ENCODE measurements at regions not wholly inside any gene's neighbourhood (a gene's known extent, or its start where the extent isn't known, plus 50 kb on each side); places are given as distances from the start of the nearest gene placed in this dataset.

DNA sequence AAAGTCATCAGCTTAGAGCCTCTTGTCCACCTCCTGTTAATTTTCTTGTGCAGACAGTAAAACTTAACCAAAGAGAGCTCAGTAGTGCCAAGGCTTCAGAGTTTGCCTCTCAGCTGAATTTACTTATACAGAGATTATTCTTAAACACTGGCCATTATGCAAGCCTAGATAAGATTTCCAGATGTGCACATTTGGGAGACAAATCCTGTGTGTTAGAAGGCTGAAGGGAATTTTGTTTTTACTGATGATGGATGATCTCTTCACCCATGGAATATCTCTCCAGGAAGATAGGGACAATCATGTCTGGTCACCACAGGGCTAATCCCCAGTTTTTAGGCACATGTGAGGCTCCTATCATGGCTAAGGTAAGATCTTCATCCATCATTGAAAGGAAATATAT is 157.6 kb upstream of the FAT3 start:
- Mint-ChIP-seq H3K4me1 (no peaks in the 10 kb centered on the region), H3K27me3 (ENCODE audit: low read depth in 3 of 3) (no peaks in the 10 kb centered on the region), H3K9me3 (peaks cover 0 to 8% (median 3%) of the 10 kb centered on the region in 7 donors), H3K27ac (no peak overlapping the region), H3K36me3 (no peaks in the 10 kb centered on the region), H3K4me3 (no peak overlapping the region)
- H3K4me3 ChIP-seq (replicated peaks in 1 of 3; ENCODE audit: low read depth in 2 of 3, low read length in 3 of 3) = no peak overlapping the region
- H2AFZ ChIP-seq (ENCODE audit: insufficient read depth, low read depth, low read length, poor library complexity, severe bottlenecking) = no peak overlapping the region
- no peaks in the 10 kb centered on the region for H4K20me1 ChIP-seq (ENCODE audit: insufficient read depth, low read length)
- intact Hi-C loops (cut with micrococcal nuclease) = no loop called here
- no peak for TF ChIP-seq CTCF (IDR thresholded peaks at IDR 0.05)
- no peak overlapping the region for H3K4me2 ChIP-seq (replicated peaks; ENCODE audit: extremely low read depth, low read length, poor library complexity, severe bottlenecking)
- no peak overlapping the region for H3K27ac ChIP-seq (ENCODE audit: low read depth in 1 of 2, low read length in 2 of 2)
- no peaks in the 10 kb centered on the region for H3K4me1 ChIP-seq (ENCODE audit: control insufficient read depth in 1 of 2, insufficient read depth in 2 of 2, low read length in 2 of 2)
- H3K27me3 ChIP-seq (ENCODE audit: control insufficient read depth in 2 of 2, insufficient read depth in 2 of 2, low read length in 2 of 2) = no peaks in the 10 kb centered on the region
- no peaks in the 10 kb centered on the region for H3K79me2 ChIP-seq (ENCODE audit: insufficient read depth, low read length)
- no peaks in the 10 kb centered on the region for H3K36me3 ChIP-seq (replicated peaks in 1 of 2; ENCODE audit: control insufficient read depth in 1 of 2, insufficient read depth in 2 of 2, low read length in 2 of 2)
- no peak overlapping the region for H3K9ac ChIP-seq (ENCODE audit: insufficient read depth, low read length, poor library complexity, severe bottlenecking)
- no peak for DNase-seq
- H3K9me3 ChIP-seq (replicated peaks in 1 of 2; ENCODE audit: control insufficient read depth in 1 of 2, insufficient read depth in 1 of 2, low read length in 2 of 2) = peaks cover 6 to 9% of the 10 kb centered on the region in 2 donors

DNA sequence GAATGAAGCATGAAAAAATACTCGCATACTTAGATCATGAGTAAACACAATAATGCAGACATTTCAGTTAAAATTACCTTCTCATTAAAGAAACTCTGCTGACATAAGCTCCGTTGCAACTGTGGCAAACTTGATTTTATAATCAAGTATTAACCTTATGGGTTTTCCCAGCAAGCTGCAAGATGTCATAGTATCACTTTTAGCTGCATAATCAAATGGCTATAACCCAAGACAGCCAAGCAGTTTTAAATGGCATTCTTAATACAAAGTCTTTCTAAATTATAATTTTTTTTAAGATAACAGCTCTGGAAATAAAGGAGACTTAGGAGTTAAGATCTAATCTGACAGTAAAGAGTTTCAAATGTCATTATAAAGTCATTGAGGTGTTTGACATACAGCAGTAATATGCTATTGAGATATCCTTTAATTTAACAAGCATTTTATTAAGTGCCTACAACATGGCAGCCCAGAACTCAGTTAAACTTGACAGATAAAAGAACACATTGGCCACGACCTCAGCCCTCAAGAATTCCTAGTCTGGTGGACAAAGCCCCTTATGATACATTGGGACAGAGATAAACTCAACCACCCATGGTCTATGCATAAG is 163.1 kb upstream of the FAT3 start:
- peaks cover 6% of the 10 kb centered on the region in 2 donors for H3K9me3 ChIP-seq (replicated peaks in 1 of 2; ENCODE audit: control insufficient read depth in 1 of 2, insufficient read depth in 1 of 2, low read length in 2 of 2)
- 58% methylated on average over 3 of the region's 3 CpGs for WGBS (ENCODE audit: insufficient coverage)
- no peaks in the 10 kb centered on the region for H3K27me3 ChIP-seq (ENCODE audit: control insufficient read depth in 2 of 2, insufficient read depth in 2 of 2, low read length in 2 of 2)
- no peaks in the 10 kb centered on the region for H3K4me1 Mint-ChIP-seq
- no peak overlapping the region for H3K27ac Mint-ChIP-seq
- TF ChIP-seq CTCF (IDR thresholded peaks at IDR 0.05) = no peak
- H3K36me3 ChIP-seq (replicated peaks in 1 of 2; ENCODE audit: control insufficient read depth in 1 of 2, insufficient read depth in 2 of 2, low read length in 2 of 2) = no peaks in the 10 kb centered on the region
- H3K27me3 Mint-ChIP-seq (ENCODE audit: low read depth in 3 of 3) = no peaks in the 10 kb centered on the region
- H3K4me2 ChIP-seq (replicated peaks; ENCODE audit: extremely low read depth, low read length, poor library complexity, severe bottlenecking) = no peak overlapping the region
- no peak overlapping the region for H2AFZ ChIP-seq (ENCODE audit: insufficient read depth, low read depth, low read length, poor library complexity, severe bottlenecking)
- peaks cover 0 to 3% (median 0%) of the 10 kb centered on the region in 7 donors for H3K9me3 Mint-ChIP-seq
- H3K9ac ChIP-seq (ENCODE audit: insufficient read depth, low read length, poor library complexity, severe bottlenecking) = no peak overlapping the region
- H3K36me3 Mint-ChIP-seq = no peaks in the 10 kb centered on the region
- no peak overlapping the region for H3K27ac ChIP-seq (ENCODE audit: low read depth in 1 of 2, low read length in 2 of 2)
- H3K79me2 ChIP-seq (ENCODE audit: insufficient read depth, low read length) = no peaks in the 10 kb centered on the region
- no peak overlapping the region for H3K4me3 ChIP-seq (replicated peaks in 1 of 3; ENCODE audit: low read depth in 2 of 3, low read length in 3 of 3)
- intact Hi-C loops (cut with micrococcal nuclease) = no loop called here
- no peaks in the 10 kb centered on the region for H3K4me1 ChIP-seq (ENCODE audit: control insufficient read depth in 1 of 2, insufficient read depth in 2 of 2, low read length in 2 of 2)
- H3K4me3 Mint-ChIP-seq = no peak overlapping the region
- no peak for DNase-seq
- H4K20me1 ChIP-seq (ENCODE audit: insufficient read depth, low read length) = no peaks in the 10 kb centered on the region

All from CD14-positive monocyte (primary cell).